ENCODE measurements at regions not wholly inside any gene's neighbourhood (a gene's known extent, or its start where the extent isn't known, plus 50 kb on each side); places are given as distances from the start of the nearest gene placed in this dataset.

- TF ChIP-seq CTCF (IDR thresholded peaks at IDR 0.05) (no peak), POLR2AphosphoS5 (IDR thresholded peaks at IDR 0.05) (no peak), POLR2A (IDR thresholded peaks at IDR 0.05) (no peak), EP300 (IDR thresholded peaks at IDR 0.05) (no peak)
Observed at GRCh38 chr20:50276119-50277063, 85.8 kb downstream of the CEBPB start.

All from gastroesophageal sphincter (tissue), 3 donors.